ENCODE measurements at regions not wholly inside any gene's neighbourhood (a gene's known extent, or its start where the extent isn't known, plus 50 kb on each side); places are given as distances from the start of the nearest gene placed in this dataset.

- TF ChIP-seq, protein P1, sequence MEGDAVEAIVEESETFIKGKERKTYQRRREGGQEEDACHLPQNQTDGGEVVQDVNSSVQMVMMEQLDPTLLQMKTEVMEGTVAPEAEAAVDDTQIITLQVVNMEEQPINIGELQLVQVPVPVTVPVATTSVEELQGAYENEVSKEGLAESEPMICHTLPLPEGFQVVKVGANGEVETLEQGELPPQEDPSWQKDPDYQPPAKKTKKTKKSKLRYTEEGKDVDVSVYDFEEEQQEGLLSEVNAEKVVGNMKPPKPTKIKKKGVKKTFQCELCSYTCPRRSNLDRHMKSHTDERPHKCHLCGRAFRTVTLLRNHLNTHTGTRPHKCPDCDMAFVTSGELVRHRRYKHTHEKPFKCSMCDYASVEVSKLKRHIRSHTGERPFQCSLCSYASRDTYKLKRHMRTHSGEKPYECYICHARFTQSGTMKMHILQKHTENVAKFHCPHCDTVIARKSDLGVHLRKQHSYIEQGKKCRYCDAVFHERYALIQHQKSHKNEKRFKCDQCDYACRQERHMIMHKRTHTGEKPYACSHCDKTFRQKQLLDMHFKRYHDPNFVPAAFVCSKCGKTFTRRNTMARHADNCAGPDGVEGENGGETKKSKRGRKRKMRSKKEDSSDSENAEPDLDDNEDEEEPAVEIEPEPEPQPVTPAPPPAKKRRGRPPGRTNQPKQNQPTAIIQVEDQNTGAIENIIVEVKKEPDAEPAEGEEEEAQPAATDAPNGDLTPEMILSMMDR (IDR thresholded peaks at IDR 0.05) = no peak
- TF ChIP-seq, protein P2, sequence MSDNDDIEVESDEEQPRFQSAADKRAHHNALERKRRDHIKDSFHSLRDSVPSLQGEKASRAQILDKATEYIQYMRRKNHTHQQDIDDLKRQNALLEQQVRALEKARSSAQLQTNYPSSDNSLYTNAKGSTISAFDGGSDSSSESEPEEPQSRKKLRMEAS (CRISPR knock-in tag; IDR thresholded peaks at IDR 0.05) = no peak
Observed at GRCh38 chr2:159855143-159855542, 57.1 kb upstream of the CD302 start.
